8988T (cell line): ENCODE measurements at regions not wholly inside any gene's neighbourhood (a gene's known extent, or its start where the extent isn't known, plus 50 kb on each side); places are given as distances from the start of the nearest gene placed in this dataset.
"Not testable (repeated sequence)": the region's sequence is repeated elsewhere in the genome, so short reads cannot be mapped to it uniquely, and the experiment has no call there.

Experiments used
- DNase-seq: peaks from one replicate; pipeline ENCODE4 v3.0.0; 2011

GRCh38 chr16:48003206-48003907, 152.4 kb downstream of the ABCC12 start:
- DNase-seq: no peak

DNA sequence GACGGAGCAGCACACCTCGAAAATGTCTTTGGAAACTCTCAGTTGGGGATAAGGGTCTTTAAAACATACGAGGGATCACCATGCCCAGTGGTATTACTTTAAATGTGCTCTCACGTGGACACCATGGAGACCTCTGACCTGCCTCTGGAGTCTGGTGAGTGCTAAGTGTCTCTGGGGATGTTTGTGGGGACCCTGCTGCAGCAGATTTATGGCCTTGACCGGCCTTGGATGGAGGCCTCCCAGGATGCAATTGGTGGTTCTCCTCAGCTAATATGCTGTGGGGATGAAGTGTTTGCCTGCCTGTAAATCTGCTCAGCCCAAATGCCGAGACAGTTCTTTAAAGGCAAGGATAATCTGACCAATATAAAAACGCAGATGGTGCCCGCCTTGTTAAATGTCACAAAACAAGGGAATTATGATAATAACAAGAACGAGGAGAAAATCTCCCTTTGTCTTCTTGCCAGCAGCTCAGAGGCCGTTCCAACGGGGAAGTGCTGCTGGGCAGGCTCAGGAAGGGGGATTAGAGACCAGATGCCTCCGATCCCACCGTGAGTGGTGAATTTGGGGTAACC, 154.4 kb downstream of the ABCC12 start:
- no peak for DNase-seq

- DNase-seq: no peak
Measured at GRCh38 chr16:48000622-48001021, 155.2 kb downstream of the ABCC12 start.

- no peak for DNase-seq
Measured at GRCh38 chr16:47999595-47999994, 156.2 kb downstream of the ABCC12 start.

GRCh38 chr16:47995354-47995753, 160.4 kb downstream of the ABCC12 start:
- DNase-seq: no peak

DNA sequence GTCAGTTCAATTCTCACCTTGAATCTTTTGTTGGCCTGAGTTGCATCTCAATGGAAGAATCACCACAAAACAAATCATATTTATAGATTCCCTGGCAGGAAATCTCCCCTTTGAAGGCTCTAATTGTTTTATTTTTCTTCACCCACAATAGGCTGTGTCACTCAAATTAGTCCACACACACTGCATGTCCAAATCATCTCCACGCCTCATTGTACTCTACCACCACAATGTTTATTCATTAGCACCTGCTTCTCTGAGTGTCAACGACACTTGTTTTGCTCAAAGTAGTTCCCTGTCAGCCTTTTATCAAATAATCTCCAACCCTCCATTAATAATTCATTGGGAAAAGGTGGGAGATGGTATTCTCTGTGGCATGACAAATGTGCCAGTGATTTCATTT, 164.3 kb downstream of the ABCC12 start:
- no peak for DNase-seq

GRCh38 chr16:47990676-47991075, 165.1 kb downstream of the ABCC12 start:
- no peak for DNase-seq

DNA sequence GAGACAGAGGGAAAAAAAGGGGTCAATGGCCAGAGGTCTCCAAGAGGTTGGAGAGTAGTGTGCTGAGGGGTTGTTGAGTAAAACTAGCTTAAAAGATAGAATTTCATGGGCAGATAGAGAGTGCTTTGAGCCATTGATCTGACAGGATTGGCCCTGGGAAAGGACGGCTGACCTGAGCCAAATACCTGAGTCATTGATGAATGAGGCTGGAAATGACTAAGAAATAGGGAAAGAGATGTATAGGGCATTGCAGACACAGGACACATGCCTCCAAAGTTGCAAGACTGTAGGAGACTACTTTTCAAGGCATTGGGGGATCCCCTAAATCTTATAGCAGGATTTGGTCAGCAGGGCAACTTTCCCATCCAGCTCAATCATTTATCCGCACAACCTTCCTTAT, 168.7 kb downstream of the ABCC12 start:
- no peak for DNase-seq

- DNase-seq: no peak
Measured at GRCh38 chr16:47986031-47986430, 169.8 kb downstream of the ABCC12 start.

DNA sequence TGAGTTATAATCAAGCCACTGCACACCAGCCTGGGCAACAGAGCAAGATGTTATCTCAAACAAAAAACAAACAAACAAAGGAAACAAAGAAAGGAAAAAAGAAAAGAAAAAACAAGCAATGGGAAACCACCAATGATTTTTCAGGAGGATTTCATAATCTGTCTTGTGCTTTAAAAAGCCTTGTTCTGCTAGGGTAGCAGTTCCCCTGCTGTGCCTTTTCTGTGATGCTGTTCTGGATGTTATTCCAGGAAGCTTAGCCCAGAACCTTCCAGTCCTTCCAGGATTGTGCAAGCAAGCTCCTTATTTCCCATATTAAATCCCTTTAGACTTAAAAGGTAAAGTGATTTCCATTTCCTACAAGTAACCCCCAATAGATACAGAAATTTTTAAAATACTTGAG, 171.1 kb downstream of the ABCC12 start:
- DNase-seq: no peak

GRCh38 chr16:47983999-47984580, 171.7 kb downstream of the ABCC12 start:
- no peak for DNase-seq

DNA sequence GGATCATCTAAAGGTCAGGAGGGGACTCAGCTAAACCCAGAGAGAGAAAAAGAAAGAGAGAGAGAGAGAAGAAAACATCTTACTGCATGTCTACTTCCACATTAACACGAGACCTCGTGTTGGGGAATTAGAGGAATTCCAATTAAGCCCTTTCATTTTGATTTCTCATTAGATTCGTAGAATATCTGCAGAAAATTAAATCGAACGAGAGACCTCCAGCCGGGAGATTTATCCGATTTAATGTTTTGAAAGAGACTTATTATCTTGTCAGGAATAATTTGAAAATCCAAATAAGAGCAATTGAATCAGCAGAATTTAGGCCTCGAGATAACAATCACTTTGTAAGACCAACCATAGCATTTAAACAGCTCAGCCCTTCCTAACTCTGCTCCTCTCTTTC, 175.6 kb downstream of the ABCC12 start:
- no peak for DNase-seq

- no peak for DNase-seq
Measured at GRCh38 chr16:47979616-47980182, 176.1 kb downstream of the ABCC12 start.

- DNase-seq: no peak
Measured at GRCh38 chr16:47979164-47979520, 176.7 kb downstream of the ABCC12 start.

DNA sequence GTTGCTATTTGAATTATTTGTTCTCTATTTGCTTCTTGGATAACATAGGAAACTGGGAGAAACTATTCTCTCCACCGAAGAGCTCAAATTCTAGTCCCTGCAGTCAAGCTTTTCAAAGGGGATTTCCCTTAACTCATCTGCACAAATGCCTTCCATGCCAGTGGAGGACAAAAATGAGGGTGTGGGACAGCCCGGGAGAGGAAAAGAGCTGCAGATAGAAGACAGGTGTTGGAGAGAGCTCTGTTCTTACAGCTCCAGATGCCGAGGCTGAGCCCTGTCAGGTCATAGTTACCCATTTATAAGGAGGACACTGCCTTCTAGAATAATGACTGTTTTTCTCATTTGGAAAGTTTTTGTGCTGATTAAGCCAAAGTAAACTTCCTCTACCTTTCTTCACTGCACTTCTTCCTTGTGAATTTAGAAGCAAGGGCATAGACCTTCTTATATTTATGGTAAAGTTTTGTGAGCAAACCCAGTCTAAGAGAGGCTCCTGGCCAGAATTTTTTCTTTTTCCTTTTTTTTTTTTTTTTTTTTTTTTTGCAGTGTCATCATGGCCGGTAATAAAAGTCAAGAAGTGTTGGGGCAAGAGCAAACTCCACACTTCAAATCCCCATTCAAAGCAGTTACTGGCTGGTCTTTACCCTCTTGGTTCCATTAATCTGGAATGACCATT, 177.2 kb downstream of the ABCC12 start:
- DNase-seq: no peak

GRCh38 chr16:47977802-47978201, 178.0 kb downstream of the ABCC12 start:
- DNase-seq: no peak

DNA sequence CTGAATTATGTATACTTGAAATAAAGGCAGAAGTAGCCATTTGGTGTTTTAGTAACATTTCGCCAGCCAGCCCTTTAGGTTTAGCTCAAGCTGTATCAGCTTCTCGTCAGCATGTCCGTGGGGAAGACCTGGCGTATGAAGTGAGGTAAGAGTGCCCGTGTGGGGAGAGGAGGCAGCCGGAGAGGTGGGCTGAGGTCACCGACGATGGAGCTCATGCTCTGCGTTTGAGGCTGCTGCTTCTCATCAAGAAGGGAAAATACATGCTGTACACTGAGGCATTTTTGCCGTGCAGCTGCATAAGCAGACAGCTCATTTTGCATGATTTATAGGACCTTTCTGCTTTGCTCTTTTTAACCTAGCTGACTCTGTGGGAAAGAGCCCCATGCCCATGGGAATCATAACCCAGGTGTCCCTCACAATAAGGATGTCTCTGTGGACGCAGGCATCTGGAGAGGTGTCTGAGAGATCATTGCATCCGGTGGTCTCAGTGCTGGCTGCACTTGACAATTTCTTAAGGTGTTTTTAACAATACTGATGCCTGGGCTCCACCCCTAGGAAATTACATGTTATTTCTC, 179.1 kb downstream of the ABCC12 start:
- DNase-seq: no peak

- not testable (repeated sequence) for DNase-seq
Measured at GRCh38 chr16:47974971-47975370, 180.8 kb downstream of the ABCC12 start.

DNA sequence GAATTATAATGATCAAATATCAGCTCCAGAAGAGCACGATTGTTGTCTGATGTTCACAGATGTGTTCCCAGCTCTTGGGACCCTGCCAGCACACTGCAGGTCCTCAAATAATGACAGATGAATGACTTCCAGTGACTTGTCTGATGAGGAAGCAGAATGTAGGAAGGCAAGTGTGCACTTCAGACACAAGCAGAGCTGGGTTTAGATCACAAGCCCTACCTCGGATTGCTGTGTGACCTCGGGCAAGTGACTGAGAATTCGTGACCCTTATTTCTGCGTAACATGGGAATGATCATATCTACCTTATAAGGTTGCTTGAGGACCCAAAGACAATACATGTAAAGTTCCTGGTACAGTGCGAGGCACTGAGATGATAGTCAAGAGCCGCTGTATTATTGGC, 182.2 kb downstream of the ABCC12 start:
- no peak for DNase-seq

DNA sequence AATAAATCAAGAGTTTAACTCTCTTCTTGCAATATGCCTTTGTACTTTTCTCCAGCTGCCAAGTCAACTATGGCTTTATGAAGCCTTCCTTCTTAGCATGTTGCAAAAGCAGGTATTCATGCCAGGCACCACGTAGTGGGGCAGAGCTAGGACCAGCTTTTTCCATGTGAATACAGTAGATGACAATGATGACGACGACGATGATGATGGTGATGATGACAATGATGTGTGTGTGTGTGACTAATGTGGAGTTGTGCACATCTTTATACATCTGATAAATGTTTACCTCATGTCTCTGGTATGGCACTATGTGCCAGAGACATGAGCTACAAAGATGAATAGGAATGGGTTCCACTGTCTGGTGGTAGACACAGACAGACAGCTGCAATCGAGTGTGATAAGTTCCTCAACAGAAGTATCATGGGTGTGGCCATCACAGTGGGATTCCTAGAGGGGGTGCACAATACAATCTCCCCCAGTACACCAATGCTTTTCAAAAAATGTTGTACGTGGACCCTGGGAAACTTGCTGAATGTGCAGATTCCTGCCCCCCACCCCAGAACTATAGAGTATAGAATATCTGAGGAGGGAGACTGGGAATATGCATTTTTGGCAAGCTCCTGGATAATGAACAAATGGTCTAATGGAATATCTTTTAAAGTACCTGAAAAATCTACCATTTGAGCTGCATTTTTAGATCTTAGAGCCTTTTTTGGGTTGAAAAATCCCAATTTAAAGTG, 183.4 kb downstream of the ABCC12 start:
- DNase-seq: no peak

DNA sequence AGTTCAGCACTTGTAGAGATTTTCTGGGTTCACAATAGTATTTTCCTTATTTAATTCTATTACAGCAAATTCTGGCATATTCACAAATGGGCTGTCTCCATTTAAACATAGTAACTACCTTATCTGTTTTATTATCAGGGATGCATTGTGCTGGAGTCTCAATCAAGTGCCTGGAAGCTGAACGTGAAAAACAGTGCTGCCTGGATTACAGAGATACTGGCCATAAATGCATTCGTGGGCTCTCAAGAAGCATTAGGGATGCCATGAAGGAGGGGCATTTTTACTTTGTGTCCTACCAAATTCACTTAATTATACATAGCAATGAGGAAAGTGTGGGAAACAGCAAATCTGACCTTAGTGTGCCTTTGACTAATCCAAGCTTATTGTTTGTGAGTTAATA, 184.6 kb downstream of the ABCC12 start:
- DNase-seq: no peak

DNA sequence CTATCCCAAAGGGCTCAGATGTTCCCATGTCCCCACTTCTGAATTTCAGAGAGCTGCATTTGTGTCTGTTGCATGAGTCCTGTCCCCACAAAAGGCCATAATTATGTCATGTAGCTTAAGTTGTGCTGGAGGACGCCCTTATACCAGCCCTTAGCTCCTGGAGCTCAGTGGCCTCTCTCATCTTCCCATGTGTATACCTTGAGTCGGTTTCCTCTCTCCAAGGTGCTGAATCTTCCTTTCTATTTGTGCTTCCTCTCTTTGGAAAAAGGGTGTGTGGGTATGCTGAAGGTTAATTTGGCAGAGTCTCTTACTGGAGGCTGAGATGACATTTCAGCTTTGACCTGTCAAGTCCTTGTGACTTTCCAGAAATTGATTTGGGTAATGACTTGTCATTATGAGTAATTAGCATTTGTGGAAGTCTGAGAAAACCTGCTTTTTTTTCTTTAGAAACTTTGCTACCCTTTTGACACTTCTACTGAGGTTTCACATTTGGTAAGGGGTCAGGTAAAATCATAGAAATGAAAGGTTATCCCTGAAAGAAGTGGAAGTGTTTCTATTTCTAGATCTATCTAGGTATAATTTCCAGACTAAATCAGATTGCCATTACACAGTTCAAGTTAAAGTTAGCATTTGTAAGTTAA, 185.4 kb downstream of the ABCC12 start:
- DNase-seq: no peak
